ENCODE measurements at regions not wholly inside any gene's neighbourhood (a gene's known extent, or its start where the extent isn't known, plus 50 kb on each side); places are given as distances from the start of the nearest gene placed in this dataset.
A peak's percentile ranks its signal among the peaks of the same experiment; 100 is the strongest.
"Not testable (repeated sequence)": the region's sequence is repeated elsewhere in the genome, so short reads cannot be mapped to it uniquely, and the experiment has no call there.

- CTCF ChIA-PET = no interaction called here
Observed at GRCh38 chr2:129922571-129923264, 56.7 kb upstream of the RAB6C start.

DNA sequence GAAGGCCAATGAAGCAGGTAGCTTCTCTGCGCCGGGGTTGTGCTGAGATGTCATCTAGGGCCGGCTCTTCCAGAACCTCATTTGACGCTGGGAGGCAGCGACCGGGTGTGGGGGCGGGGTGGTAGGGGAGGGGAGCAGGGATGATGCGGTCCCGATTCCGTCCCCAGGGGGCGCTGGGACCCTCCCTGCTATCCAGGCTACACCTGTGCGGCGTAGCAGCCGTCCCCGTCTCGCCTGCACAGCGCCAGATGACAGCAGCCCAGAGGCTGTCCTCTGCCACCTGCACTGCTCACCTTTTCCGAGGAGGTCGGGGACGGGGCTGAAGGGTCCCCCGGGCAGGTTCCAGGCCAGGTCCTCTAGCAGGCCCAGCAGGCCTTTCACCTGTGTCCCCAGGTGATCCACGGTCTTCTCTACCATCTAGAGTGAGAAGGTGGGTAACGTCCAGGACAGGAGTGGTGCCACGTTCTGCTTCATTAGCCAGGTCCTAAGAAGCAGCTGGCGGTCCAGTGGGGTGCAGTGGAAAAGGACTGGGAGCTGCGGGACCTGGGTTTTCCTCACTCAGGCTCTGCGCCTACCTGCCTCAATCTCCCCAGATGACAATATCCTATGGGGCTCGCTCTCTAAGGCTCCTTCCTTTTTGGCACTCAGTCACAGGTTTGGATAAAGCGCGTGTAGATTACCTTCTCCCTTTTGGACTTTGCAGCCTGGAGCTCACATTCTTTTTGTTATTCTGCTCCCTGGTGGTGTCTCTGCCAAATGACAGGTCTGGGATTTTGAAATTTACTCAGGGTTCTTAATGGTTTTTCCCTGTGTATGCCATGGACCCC, 56.0 kb upstream of the RAB6C start:
- Histone ChIP-seq H3K27ac (ENCODE audit: low read depth in 1 of 2, low read length in 2 of 2) (no peak overlapping the region), H3K4me1 (ENCODE audit: insufficient read depth, low read length) (peaks cover 4% of the 10 kb centered on the region), H3K4me3 (ENCODE audit: low read length) (no peak overlapping the region), H3K9me3 (ENCODE audit: control insufficient read depth in 1 of 2, insufficient read depth in 1 of 2, low read length in 2 of 2) (peaks cover 13 to 19% of the 10 kb centered on the region in 2 experiments), H3K36me3 (ENCODE audit: insufficient read depth, low read length) (no peaks in the 10 kb centered on the region), H3K27me3 (ENCODE audit: control insufficient read depth in 1 of 2, insufficient read depth in 2 of 2, low read length in 2 of 2) (peaks cover 17 to 21% of the 10 kb centered on the region in 2 experiments)
- TF ChIP-seq, protein P1, sequence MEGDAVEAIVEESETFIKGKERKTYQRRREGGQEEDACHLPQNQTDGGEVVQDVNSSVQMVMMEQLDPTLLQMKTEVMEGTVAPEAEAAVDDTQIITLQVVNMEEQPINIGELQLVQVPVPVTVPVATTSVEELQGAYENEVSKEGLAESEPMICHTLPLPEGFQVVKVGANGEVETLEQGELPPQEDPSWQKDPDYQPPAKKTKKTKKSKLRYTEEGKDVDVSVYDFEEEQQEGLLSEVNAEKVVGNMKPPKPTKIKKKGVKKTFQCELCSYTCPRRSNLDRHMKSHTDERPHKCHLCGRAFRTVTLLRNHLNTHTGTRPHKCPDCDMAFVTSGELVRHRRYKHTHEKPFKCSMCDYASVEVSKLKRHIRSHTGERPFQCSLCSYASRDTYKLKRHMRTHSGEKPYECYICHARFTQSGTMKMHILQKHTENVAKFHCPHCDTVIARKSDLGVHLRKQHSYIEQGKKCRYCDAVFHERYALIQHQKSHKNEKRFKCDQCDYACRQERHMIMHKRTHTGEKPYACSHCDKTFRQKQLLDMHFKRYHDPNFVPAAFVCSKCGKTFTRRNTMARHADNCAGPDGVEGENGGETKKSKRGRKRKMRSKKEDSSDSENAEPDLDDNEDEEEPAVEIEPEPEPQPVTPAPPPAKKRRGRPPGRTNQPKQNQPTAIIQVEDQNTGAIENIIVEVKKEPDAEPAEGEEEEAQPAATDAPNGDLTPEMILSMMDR (IDR thresholded peaks at IDR 0.05) = no peak
- DNase-seq (peak in 2 of 14 experiments; percentile 4 to 24), ATAC-seq (ENCODE audit: poor library complexity) (no peak)
- POLR2A ChIA-PET = no interaction called here
- intact Hi-C loops (cut with DNase I, micrococcal nuclease) = loop anchor here (5.0 to 10.0 kb wide), 3 partner anchors 1186 to 1601 kb away; no protein-coding TSS in a partner anchor
- no peak overlapping the region for H3K4me3 Mint-ChIP-seq
- H3K4me1 Mint-ChIP-seq (ENCODE audit: low read depth) = peaks cover 5% of the 10 kb centered on the region
- CTCF ChIA-PET = no interaction called here
- peaks cover 54% of the 10 kb centered on the region for H3K27me3 Mint-ChIP-seq
- H3K27ac Mint-ChIP-seq = no peak overlapping the region
- H3K9me3 Mint-ChIP-seq = peaks cover 10% of the 10 kb centered on the region
- peaks cover 4% of the 10 kb centered on the region for H3K36me3 Mint-ChIP-seq (ENCODE audit: low read depth)

More at GRCh38 chr2:129922571-129923264, 56.7 kb upstream of the RAB6C start:
- ATAC-seq (ENCODE audit: poor library complexity) = no peak
- peaks cover 19 to 25% of the 10 kb centered on the region in 2 experiments for H3K9me3 ChIP-seq (ENCODE audit: control insufficient read depth in 1 of 2, insufficient read depth in 1 of 2, low read length in 2 of 2)
- peaks cover 15% of the 10 kb centered on the region for H3K9me3 Mint-ChIP-seq
- intact Hi-C loops (cut with DNase I, micrococcal nuclease) = loop anchor here (5.0 to 10.0 kb wide), 3 partner anchors 1185 to 1600 kb away; no protein-coding TSS in a partner anchor
- H3K27ac ChIP-seq (ENCODE audit: low read depth in 1 of 2, low read length in 2 of 2) = no peak overlapping the region
- no peaks in the 10 kb centered on the region for H3K36me3 ChIP-seq (ENCODE audit: insufficient read depth, low read length)
- H3K27me3 ChIP-seq (ENCODE audit: control insufficient read depth in 1 of 2, insufficient read depth in 2 of 2, low read length in 2 of 2) = peaks cover 17 to 21% of the 10 kb centered on the region in 2 experiments
- POLR2A ChIA-PET = no interaction called here
- H3K4me3 Mint-ChIP-seq = no peak overlapping the region
- peaks cover 4% of the 10 kb centered on the region for H3K4me1 ChIP-seq (ENCODE audit: insufficient read depth, low read length)
- H3K27ac Mint-ChIP-seq = no peak overlapping the region
- H3K4me3 ChIP-seq (ENCODE audit: low read length) = no peak overlapping the region
- peaks cover 48% of the 10 kb centered on the region for H3K27me3 Mint-ChIP-seq
- no peak for DNase-seq
- TF ChIP-seq, protein P1 (IDR thresholded peaks at IDR 0.05) = no peak
- H3K4me1 Mint-ChIP-seq (ENCODE audit: low read depth) = peaks cover 5% of the 10 kb centered on the region
- peaks cover 4% of the 10 kb centered on the region for H3K36me3 Mint-ChIP-seq (ENCODE audit: low read depth)

- H3K36me3 Mint-ChIP-seq (ENCODE audit: low read depth); H3K27ac Mint-ChIP-seq; H3K36me3 ChIP-seq (ENCODE audit: insufficient read depth, low read length); H3K9me3 Mint-ChIP-seq; H3K4me3 ChIP-seq (ENCODE audit: low read length); H3K4me1 Mint-ChIP-seq (ENCODE audit: low read depth); ATAC-seq (ENCODE audit: poor library complexity); H3K4me3 Mint-ChIP-seq; POLR2A ChIA-PET; DNase-seq; H3K4me1 ChIP-seq (ENCODE audit: insufficient read depth, low read length); CTCF ChIA-PET; H3K27ac ChIP-seq (ENCODE audit: low read depth in 1 of 2, low read length in 2 of 2): not testable (repeated sequence)
- intact Hi-C loops (cut with DNase I, micrococcal nuclease) = loop anchor here (5.0 to 10.0 kb wide), 3 partner anchors 1187 to 1602 kb away; no protein-coding TSS in a partner anchor
- H3K27me3 Mint-ChIP-seq = peaks cover 57% of the 10 kb centered on the region
- peaks cover 7 to 13% of the 10 kb centered on the region in 2 experiments for H3K9me3 ChIP-seq (ENCODE audit: control insufficient read depth in 1 of 2, insufficient read depth in 1 of 2, low read length in 2 of 2)
- H3K27me3 ChIP-seq (ENCODE audit: control insufficient read depth in 1 of 2, insufficient read depth in 2 of 2, low read length in 2 of 2) = peaks cover 17 to 21% of the 10 kb centered on the region in 2 experiments
Observed at GRCh38 chr2:129924115-129924514, 55.4 kb upstream of the RAB6C start.

Measured in CD4-positive, alpha-beta T cell (primary cell).